Hematopoietic multipotent progenitor cell treated with erythropoietin and hydrocortisone succinate and interleukin-3 and kit ligand, for 8 days (in vitro differentiated cells): ENCODE measurements at regions not wholly inside any gene's neighbourhood (a gene's known extent, or its start where the extent isn't known, plus 50 kb on each side); places are given as distances from the start of the nearest gene placed in this dataset.
"Not testable (repeated sequence)": the region's sequence is repeated elsewhere in the genome, so short reads cannot be mapped to it uniquely, and the experiment has no call there.

Experiments
- DNase-seq: peaks from one replicate; pipeline ENCODE4 v3.0.0-alpha.2; 2015

GRCh38 chr6:167662075-167662880, 164.4 kb upstream of the AFDN start:
- no peak for DNase-seq

- no peak for DNase-seq
Observed at GRCh38 chr6:167662881-167663205, 163.9 kb upstream of the AFDN start.

GRCh38 chr6:167663316-167663715, 163.4 kb upstream of the AFDN start:
- DNase-seq, result no peak

- DNase-seq, result no peak
Observed at GRCh38 chr6:167663784-167664443, 162.8 kb upstream of the AFDN start.

GRCh38 chr6:167664678-167665660, 161.7 kb upstream of the AFDN start:
- no peak for DNase-seq

GRCh38 chr6:167665698-167666330, 160.9 kb upstream of the AFDN start:
- DNase-seq, result no peak

- no peak for DNase-seq
Observed at GRCh38 chr6:167666571-167667203, 160.0 kb upstream of the AFDN start.

GRCh38 chr6:167667204-167668018, 159.3 kb upstream of the AFDN start:
- DNase-seq, result no peak

GRCh38 chr6:167668019-167668753, 158.5 kb upstream of the AFDN start:
- DNase-seq, result no peak

GRCh38 chr6:167668754-167669552, 157.8 kb upstream of the AFDN start:
- DNase-seq, result no peak

- DNase-seq, result no peak
Observed at GRCh38 chr6:167669553-167669849, 157.2 kb upstream of the AFDN start.

GRCh38 chr6:167669870-167670802, 156.6 kb upstream of the AFDN start:
- no peak for DNase-seq

- no peak for DNase-seq
Observed at GRCh38 chr6:167670938-167671338, 155.8 kb upstream of the AFDN start.

GRCh38 chr6:167671379-167671976, 155.2 kb upstream of the AFDN start:
- not testable (repeated sequence) for DNase-seq

- no peak for DNase-seq
Observed at GRCh38 chr6:167671977-167672687, 154.6 kb upstream of the AFDN start.

GRCh38 chr6:167672738-167673137, 154.0 kb upstream of the AFDN start:
- no peak for DNase-seq

GRCh38 chr6:167673946-167674345, 152.8 kb upstream of the AFDN start:
- no peak for DNase-seq

- no peak for DNase-seq
Observed at GRCh38 chr6:167674486-167674885, 152.2 kb upstream of the AFDN start.
